ENCODE measurements at regions not wholly inside any gene's neighbourhood (a gene's known extent, or its start where the extent isn't known, plus 50 kb on each side); places are given as distances from the start of the nearest gene placed in this dataset.
"Not testable (repeated sequence)": the region's sequence is repeated elsewhere in the genome, so short reads cannot be mapped to it uniquely, and the experiment has no call there.

- no peak for DNase-seq
Measured at GRCh38 chr18:73674125-73674865, 473.3 kb downstream of the FBXO15 start.

DNA sequence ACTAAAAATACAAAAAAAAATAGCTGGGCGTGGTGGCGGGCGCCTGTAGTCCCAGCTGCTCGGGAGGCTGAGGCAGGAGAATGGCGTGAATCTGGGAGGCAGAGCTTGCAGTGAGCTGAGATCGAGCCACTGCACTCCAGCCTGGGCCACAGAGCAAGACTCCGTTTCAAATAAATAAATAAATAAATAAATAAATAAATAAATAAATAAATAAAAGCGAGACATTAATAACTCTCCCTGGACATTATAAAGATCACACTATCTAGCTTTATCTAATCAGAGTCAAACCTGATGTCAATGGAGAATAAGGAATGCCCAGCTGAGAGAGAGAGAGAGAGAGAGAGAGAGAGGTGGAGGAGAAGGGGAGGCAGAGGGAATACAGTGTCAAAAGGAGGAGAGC, 476.2 kb downstream of the FBXO15 start:
- not testable (repeated sequence) for DNase-seq

- no peak for DNase-seq
Measured at GRCh38 chr18:73670524-73670923, 477.1 kb downstream of the FBXO15 start.

DNA sequence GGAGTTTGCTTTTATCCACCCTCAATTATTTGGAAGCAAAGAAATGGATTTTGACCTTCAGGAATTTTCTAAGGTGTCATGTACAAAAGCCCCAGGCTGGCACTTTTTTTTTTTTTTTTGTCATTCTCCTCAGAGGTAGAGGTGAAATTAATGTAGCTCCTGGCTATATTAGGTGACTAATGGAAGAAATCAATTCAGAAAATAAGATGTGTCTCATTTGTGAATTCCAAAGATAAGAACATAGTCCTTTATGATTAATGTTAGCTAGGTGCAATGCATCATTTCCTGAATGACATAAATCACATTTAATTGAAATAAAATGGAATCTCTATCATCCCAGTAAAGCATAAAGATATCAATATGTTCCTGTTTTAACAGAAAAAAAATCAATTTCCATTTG, 477.6 kb downstream of the FBXO15 start:
- DNase-seq = no peak

GRCh38 chr18:73669297-73669696, 478.3 kb downstream of the FBXO15 start:
- no peak for DNase-seq

- no peak for DNase-seq
Measured at GRCh38 chr18:73668051-73668450, 479.6 kb downstream of the FBXO15 start.

- DNase-seq = no peak
Measured at GRCh38 chr18:73666772-73667171, 480.9 kb downstream of the FBXO15 start.

- no peak for DNase-seq
Measured at GRCh38 chr18:73664896-73665295, 482.7 kb downstream of the FBXO15 start.

- DNase-seq = no peak
Measured at GRCh38 chr18:73663581-73663980, 484.1 kb downstream of the FBXO15 start.

DNA sequence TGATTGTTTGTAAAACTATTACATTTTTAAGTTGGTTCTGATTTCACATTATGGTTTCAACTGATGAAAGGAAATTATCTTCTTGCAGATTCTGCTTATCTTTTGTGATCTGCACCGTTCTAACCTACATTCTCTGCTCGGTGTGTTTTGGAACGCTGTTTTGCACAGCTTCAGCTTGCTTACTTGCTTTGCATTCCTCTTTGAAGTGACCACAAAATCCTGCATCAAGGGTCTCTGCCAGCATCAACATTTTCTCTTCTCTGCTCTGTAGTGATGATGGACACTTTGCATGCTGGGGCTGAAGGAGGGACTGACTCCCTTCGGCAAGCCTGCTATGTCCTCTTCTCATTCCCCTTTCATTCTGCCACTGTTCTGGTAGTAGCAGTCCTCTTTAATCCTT, 485.2 kb downstream of the FBXO15 start:
- no peak for DNase-seq

DNA sequence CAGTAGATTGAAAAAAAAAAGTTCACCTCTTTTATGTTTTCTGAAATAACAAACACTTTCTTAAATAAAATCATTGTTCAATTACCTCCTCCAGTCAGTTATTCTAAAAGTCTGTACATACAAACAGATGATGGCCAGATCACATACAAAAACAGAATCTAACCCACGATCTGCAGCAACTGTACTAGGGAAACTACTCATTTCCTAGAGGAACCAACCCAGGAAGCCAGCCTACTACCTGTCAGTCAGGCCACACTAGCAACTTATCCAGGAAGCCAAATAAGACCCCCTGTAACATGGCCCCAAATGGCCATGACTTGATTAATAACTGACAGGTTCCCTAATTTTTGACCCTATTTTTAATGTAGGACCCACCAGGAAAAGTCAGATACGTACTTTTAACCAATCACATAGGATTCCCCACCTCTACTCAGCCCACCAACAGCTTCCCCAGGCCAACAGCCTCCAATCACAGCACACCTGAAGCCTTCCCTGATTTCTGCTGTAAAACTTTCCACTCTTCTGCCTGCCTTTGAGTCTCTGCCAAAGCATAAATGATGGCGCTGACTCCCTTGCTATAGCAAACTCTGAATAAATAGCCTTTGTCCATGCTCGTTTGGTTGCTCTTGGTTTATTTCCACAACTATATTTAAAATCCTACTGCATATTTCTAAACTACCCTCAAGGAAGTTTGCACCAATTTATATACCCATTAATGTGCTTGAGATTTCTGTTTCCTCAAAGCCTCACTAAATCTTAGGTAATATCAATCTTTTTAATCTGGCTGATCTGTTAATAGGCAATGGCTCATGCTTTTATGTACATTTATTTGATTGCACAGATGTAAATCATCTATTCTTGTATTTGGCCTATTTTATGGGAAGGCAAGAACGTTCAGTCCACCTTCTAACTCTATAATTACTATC, 486.4 kb downstream of the FBXO15 start:
- DNase-seq = no peak

DNA sequence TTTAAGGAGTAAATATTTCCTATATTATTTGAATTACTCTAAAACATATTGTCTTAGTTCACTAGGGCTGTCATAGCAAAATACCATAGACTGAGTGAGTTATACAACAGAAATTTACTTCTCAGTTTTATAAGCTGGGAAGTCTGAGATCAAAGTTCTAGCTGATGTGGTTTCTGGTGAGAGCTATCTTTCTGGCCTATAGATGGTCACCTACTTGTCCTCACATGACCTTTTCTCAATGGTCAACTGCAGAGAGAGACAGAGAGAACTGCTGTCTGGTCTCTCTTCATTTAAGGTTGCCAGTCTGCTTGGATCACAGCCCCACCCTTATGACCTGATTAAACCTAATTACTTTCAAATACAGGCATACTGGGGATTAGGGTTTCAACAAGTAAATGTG, 490.9 kb downstream of the FBXO15 start:
- DNase-seq = no peak

DNA sequence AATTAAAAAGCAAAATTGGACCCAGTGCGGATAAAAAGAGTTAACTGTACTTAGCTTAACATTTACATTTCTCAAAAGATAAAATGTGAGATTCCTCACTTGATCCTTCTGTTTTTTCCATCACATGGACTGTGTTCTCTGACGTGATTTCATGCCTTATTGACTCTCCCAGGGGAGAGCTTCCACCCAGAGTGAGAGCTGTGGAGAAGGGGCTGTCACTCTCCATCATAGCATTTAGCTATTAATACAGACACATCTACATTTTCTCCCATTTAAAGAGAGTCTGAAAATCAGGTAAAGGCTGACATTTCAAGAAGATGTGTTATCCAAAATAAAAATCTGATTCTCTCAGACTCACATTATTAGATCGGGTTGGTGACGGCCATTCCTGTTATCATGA, 493.8 kb downstream of the FBXO15 start:
- DNase-seq = no peak

GRCh38 chr18:73653251-73653650, 494.4 kb downstream of the FBXO15 start:
- DNase-seq = no peak

GRCh38 chr18:73647391-73647790, 500.2 kb downstream of the FBXO15 start:
- no peak for DNase-seq

DNA sequence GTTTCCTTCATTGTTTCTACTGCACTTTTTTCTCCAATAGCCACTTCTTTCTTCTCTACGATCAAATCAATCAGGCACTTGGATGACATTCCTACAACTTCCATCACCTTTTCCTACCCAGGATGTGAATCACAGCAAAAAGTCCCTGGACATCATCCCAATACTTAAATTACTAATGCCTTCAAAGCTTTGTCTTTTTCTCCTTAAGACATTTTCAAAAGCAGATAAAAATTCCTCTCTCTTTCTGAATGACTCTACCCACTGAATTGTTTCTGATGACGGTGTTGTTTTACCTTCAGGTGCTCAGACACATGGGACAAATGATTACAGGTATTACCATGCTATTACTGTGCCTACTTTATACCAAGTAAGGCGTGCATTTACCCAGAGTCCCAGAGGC, 500.9 kb downstream of the FBXO15 start:
- DNase-seq = no peak

- DNase-seq = no peak
Measured at GRCh38 chr18:73646196-73646595, 501.4 kb downstream of the FBXO15 start.

DNA sequence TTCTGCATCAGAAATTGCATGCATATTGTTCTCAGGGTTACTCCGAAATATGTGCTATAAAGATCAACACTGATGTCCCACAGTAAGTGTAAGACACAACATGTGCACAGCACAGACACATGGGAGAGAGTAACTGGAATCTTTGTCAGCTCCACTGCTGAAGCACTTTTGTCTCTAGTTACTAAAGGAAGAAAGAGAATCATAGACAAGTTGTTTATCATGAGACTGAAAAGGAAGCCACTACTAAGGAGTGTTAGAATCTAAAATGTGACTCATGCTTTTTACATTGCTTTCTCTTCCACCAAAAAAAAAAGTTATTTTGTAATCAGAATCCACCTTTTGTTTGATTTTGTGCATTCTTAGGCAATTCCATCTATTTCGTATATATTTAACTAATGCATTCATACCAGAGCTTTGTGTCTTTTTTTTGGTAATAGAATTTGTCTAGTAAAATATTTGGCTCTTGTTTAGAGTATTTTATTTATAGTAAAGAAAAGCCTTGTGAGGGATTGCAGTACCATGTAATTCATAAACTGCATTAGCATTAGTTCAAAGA, 502.4 kb downstream of the FBXO15 start:
- no peak for DNase-seq

GRCh38 chr18:73639788-73640187, 507.8 kb downstream of the FBXO15 start:
- no peak for DNase-seq

GRCh38 chr18:73638709-73639108, 508.9 kb downstream of the FBXO15 start:
- no peak for DNase-seq

DNA sequence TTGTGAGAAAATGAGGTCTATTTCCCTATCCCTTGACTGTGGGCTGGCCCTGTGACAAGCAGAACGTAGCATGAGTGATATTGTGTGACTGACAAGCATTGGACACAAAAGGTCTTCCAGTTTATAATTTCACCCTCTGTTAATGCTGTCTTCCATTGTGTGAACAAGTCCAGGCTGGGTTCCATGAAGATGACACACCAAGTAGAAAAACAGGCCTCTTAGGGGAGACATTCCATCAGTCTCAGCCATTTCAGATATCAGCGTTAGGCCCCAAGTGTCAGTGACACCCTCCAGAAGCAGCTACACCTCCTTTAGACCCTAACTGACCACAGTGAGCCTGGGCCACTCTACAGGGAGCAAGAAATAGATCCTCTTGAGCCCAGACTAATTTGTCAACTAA, 511.3 kb downstream of the FBXO15 start:
- DNase-seq = no peak

DNA sequence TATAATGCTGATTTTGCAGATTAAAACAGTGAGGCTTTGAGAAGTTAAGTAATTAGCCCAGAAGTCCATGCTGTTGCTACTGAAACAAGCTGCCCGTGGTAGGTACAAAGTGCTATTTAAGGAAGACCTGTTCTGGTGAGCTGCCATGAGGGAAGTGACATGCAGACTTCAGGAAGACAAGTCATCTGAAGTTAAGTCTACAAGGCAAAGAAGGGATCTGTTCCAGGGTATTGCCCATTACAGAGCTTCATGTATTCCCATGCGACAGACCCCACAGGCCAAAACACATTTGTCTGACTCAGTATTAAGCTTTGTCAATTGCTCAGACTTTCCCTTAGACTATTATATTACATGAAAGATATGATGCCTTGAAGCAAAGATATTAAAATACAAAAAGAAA, 520.8 kb downstream of the FBXO15 start:
- DNase-seq = no peak

DNA sequence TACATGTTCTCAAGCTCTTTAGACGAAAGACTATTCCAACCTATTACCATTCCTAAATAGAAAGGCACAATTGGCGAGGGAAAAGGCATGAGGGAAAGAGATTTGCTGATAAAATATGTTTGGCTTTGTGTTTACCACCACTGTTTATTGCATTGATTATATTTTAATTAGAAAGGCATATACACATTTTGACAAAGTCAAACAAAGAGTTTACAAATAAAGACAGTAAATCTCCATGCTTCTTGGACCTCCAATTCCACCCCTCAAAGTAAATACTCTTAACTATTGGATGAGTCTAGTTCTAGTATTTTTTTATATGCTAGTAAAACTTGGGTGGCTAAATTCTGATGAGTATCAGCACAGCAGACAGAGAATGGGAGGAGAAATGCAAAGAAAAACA, 521.4 kb downstream of the FBXO15 start:
- no peak for DNase-seq

GRCh38 chr18:73621091-73621490, 526.5 kb downstream of the FBXO15 start:
- DNase-seq = no peak
